ENCODE measurements at regions not wholly inside any gene's neighbourhood (a gene's known extent, or its start where the extent isn't known, plus 50 kb on each side); places are given as distances from the start of the nearest gene placed in this dataset.

- no peak for TF ChIP-seq CTCF (IDR thresholded peaks at IDR 0.05)
- no peak for TF ChIP-seq POLR2A (IDR thresholded peaks at IDR 0.05)
- TF ChIP-seq EP300 (IDR thresholded peaks at IDR 0.05): no peak
These were observed 320.4 kb upstream of the CDH4 start for GRCh38 chr20:60931696-60932095.
